GM12891 (cell line): ENCODE measurements at regions not wholly inside any gene's neighbourhood (a gene's known extent, or its start where the extent isn't known, plus 50 kb on each side); places are given as distances from the start of the nearest gene placed in this dataset.

Experiments
- POLR2A ChIP-seq: IDR thresholded peaks from 2 replicates; pipeline ENCODE4 v1.6.1; 2011; ENCODE audit warnings: low read depth, low read length, control low read depth
- TAF1 ChIP-seq: IDR thresholded peaks from 2 replicates; pipeline ENCODE4 v1.6.1; 2011; ENCODE audit warnings: low read depth, low read length, control low read depth

DNA sequence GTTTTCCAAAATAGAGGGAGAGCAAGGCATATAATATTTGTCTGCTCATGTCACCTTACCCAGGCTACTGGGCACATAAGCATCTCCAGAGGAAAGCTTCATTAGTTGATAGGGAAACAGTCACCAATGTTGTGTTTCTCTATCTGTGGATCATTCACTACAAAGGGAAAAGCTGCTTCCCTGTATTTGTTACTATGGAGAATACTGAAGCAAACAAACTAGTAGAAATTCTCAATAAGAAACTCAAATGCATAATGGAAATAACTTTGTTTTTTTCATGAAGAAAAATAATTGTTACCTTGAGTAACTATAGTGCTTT, 138.2 kb downstream of the PCSK1 start:
- TF ChIP-seq TAF1 (no peak), POLR2A (no peak)
